HG02588 (cell line): ENCODE measurements at regions not wholly inside any gene's neighbourhood (a gene's known extent, or its start where the extent isn't known, plus 50 kb on each side); places are given as distances from the start of the nearest gene placed in this dataset.
"Not testable (repeated sequence)": the region's sequence is repeated elsewhere in the genome, so short reads cannot be mapped to it uniquely, and the experiment has no call there.

Experiments used
- ATAC-seq: cut with Tn5 transposase; IDR thresholded peaks from one replicate; pipeline ENCODE4 v1.9.1; 2021; ENCODE audit warnings: mild to moderate bottlenecking, moderate library complexity; ENCODE audit not compliant: unreplicated experiment

DNA sequence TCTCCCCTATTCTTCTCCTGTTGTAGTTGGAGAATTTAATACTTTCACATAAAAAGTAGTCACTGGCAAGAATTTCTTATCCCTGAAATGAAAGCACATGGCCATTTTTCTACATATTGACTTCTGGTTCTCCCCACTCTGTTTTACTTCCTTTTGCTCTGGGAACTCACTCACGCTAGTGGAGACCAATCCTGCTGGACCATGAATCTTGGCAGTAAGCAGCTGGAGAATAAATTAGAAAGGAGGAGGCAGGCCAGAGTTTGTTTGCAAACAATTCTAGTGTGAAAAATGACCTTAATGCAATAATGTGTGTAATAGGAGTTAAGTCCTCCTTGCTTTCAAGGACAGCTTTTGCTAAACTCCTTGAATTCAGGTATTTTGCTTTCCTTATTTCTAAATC is 412.3 kb upstream of the CHORDC1 start:
- ATAC-seq = no peak

DNA sequence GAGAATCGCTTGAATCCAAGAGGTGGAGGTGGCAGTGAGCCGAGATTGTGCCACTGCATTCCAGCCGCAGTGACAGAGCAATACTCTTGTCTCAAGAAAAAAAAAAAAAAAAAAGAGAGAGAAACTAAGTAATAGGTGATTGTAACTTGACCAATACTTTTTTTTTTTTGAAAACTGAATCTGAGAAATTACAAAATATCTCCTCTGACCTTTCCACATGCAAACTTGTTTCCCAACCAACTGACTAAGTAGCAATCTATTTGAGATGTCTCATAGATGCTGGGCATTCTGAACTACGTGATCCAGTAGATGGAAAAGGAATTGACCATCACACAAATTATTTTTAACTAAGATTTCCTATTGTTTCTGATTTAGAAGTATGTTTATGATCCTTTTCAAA is 407.3 kb upstream of the CHORDC1 start:
- no peak for ATAC-seq

DNA sequence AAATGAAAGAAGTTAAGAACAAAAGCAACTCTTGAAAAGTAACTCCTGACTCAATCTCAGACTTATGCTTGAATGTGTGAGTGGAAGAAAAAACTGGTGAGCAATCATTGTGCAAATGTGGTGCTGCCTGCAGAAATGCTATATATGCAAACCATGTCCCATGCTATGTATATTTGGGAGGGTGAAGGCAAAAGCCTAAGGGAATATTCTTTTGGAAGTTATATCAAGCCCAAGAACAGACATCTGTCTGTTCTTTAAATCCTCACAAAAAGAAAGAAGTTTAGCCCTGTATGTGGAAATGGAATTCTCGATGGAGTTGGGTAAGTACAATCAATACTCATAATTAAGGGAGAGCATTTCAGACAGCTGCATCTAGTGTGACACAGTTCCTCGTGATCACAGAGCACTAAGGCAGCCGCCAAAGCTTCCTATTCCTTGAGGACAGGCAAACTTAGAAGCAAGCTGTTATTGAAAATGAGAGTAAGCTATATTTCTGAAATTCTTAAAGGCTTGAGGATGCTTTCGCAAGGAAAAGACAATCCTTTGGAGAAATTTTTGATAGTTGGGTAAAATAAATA is 406.5 kb upstream of the CHORDC1 start:
- ATAC-seq = no peak

DNA sequence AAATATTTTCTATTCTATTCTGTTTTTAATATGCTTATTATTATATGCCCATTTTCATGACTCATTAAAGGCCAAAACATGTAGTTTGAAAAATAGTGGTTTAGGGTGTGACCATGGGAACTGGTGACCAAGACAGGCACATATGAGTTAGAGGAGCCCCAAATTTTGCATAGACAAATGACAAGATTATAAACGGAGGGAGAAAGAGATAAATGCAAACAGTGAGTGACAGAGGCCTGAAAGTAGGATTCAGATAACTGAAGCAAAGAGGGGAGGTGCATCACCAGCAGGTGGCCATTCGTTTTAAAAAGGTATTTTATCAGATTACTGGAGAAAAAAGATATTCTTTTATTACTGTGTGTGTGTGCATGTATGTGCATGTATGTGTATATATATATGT is 391.5 kb upstream of the CHORDC1 start:
- ATAC-seq = no peak

DNA sequence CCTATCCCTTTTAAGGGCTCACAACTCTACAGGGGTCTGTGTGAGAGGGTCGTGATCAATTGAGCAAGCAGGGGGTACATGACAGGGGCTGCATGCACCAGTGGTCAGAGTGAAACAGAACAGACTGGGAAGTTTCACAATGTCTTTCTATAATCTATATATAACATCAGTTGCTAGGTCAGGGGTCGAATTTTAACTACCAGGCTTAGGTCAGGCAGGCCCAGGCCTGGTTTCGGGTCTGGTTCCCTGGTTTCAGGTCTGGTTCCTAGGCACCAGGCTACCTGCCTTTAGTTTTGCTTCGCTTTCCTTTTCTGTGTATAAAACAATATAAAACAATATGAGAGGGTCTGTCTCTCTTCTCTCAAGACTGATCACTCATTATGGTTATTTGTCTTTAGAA is 390.2 kb upstream of the CHORDC1 start:
- not testable (repeated sequence) for ATAC-seq

DNA sequence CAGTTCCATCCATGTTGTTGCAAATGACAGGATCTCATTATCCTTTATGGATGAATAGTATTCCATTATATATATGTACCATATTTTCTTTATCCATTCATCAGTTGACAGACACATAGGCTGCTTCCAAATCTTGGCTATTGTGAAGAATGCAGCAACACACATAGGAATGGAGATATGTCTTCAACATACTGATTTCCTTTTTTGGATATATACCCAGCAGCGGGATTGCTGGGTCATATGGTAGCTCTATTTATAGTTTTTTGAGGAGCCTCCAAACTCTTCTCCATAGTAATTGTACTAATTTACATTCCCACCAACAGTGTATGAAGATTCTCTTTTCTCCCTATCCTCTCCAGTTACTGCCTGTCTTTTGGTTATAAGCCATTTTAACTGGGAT is 383.9 kb upstream of the CHORDC1 start:
- ATAC-seq = no peak

DNA sequence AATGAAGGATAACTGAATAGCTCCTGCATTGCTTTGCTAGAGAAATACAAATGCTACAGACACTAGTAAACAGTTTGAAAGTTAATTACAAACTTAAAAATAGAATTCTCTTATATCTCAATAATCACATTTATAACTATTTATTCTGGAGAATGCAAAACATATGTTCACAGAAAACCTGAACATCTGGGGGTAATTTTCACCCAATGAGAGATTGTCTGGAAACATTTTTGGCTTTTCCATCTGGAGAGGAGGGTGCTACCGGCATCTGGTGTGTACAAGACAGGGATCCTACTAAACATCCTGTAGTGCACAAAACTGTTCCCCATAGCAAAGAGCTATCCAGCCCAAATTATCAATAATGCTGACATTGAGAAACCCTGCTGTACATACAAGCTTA is 378.4 kb upstream of the CHORDC1 start:
- no peak for ATAC-seq

DNA sequence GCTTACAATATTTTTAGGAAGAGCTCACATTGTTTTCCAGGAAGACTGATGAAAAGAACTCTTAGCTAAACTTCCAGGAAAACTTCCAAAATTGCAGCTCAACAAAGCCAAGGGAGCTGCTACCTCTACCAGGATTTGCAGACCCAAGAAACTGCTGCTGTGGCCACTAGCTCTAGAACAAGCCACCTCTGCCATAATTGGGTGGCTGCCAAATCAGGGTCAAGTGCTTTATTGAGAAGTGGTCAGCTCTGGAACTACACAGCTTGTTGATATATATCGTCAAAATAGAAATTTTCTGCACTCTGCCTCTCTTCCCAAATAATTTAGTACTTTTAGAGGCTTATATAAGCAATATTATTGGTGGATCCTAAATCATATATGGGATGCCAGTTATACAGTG is 371.8 kb upstream of the CHORDC1 start:
- ATAC-seq = no peak

DNA sequence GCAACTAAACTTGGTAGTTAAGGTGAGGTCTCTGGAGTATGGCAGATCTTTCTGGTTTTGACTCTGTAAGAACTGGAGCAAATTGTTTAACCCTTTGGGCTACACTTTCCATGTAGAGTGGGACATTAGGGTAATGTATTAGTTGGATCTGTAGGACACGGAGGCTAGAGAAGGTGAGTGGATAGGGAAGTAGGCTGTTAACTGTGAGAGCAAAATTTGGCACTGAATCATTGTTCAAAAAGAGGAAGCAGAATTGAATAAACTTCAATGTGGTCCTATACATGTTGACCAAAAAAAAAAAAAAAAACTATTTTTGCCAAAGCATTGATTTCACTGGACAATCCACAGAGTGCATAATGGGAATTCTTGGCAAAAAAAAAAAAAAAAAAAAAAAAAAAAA is 370.2 kb upstream of the CHORDC1 start:
- no peak for ATAC-seq

DNA sequence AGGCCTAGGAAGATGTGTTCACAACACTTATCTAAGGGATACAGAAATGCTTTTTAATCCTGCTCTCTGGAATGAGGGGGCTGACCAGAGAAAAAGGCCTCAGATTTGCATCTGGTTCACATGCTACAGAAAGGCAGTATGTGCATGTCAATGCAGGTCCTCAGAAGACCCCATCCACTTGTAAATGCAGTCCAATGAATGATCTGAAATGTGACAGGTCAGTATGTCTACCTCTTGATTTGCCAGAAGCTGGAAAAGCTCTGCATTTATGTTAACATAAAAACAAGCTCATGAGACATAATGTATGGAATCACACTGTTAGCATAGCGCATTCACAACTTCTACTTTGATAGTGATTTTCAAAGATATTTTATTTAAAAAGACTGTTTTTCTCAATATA is 367.4 kb upstream of the CHORDC1 start:
- ATAC-seq = no peak

DNA sequence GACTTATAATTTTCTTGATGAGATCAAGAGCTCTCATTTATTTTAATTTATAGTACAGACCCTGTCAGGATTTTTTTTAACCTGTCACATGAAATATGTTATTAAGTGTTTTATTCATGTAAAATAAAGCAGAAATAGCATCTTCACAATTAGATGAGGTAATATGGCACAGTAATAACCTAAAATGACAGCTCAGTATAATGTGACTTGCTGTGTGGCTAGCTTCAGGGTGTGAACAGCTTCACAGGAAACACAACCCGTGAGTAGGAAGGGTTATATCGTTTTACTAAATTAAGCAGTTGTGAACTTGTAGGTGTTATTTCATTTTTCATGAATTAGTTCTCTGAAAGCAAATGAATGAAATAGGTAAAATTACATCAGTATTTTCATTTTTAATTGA is 366.9 kb upstream of the CHORDC1 start:
- ATAC-seq = no peak

DNA sequence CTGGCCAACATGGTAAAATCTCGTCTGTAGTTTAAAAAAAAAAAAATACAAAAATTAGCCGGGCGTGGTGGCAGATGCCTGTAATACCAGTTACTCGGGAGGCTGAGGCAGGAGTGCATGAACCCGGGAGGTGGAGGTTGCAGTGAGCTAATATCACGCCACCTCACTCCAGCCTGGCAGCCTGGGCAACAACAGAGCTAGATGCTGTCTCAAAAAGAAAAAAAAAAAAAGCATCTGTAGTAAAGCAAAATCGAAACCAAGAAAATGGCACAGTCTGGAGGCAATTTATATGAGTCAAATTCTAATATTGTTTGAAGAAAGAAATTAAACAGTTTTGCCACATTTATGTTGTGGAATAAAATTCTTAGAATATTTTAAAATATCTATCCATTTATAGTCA is 365.0 kb upstream of the CHORDC1 start:
- no peak for ATAC-seq

DNA sequence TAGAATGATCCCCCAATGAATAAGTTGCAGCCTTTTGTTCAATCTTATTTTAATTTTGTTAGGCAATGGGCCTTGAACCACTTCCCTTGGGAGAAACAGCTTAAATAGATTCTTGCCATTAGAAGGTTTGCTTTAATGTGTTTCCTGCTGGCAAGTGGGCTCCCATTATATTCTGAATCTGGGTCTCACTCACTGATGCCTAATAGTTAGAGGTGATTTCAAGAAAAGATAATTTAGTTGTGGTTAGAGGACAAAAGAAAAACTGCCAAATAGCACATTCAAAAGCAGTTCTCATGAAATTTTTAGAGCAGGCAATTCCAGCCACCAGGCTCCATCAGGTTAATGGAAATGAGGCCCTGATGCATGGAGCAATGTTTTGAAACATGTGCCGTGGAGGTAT is 362.6 kb upstream of the CHORDC1 start:
- no peak for ATAC-seq

DNA sequence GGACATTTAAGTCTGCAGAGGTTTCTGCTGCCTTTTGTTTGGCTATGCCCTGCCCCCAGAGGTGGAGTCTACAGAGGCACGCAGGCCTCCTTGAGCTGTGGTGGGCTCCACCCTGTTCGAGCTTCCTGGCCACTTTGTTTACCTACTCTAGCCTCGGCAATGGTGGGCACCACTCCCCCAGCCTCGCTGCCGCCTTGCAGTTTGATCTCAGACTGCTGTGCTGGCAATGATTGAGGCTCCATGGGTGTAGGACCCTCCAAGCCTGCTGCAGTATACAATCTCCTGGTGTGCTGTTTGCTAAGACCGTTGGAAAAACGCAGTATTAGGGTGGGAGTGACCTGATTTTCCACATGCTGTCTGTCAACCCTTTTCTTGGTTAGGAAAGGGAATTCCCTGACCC is 360.1 kb upstream of the CHORDC1 start:
- not testable (repeated sequence) for ATAC-seq

DNA sequence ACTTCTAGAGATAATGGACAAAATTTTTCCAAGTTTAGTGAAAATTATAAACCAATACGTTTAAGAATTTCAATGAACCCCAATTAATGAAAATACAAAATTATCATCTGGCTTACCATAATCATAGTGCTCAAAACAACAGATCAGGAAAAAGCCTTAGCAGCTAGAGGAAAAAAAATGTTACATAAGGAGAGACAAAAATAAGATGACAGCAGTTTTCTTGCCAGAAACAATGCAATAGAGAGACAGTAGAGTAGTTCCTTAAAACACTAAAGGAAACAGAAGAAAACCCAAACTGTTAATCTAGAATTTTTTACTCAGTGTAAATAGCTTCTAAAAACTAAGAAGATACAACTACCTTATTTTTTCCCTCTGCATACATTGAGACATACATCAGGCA is 341.7 kb upstream of the CHORDC1 start:
- no peak for ATAC-seq

DNA sequence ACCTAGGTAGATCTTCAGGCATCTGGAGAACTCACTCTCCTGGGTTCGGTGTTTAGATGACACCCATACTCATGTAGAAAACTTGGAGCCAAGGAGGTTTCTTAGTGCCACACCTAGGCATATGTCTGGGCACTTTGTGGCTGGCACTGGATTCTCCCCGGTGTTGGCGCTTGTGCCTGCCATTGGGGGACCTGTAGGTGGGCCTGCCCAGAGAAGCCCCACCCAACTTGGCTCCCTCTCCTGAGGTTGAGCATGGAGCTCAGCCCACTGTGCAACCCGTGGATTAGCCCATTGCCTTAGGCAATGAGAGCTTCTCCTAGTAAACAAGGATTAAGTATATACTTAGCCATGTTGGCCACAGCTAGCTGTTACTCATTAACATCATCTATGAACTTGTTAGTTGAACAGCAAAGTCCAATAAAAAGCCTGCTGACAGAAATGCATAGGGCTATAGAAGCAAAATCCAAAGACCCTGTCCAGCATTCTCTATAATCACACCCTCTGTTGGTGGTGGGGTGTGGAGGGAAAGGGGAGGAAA is 335.5 kb upstream of the CHORDC1 start:
- no peak for ATAC-seq

DNA sequence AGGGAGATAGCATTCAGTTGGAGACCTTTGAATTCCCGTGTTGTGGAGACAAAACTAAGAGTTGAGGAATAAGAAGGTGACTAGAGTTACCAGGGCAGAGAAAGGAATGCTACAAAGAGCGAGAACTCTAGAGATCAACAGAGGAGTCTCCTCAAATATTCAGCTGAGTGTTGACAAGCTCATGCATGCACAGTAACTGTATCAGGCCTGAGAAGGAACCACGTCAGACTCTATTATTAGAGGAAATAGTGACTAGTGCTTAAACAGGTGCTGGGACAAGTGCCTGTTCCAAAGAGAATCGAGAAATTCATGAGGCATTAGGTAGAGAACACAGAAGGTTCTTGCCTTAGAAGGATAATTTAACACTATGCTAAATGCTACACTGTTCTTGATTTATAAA is 333.8 kb upstream of the CHORDC1 start:
- no peak for ATAC-seq

DNA sequence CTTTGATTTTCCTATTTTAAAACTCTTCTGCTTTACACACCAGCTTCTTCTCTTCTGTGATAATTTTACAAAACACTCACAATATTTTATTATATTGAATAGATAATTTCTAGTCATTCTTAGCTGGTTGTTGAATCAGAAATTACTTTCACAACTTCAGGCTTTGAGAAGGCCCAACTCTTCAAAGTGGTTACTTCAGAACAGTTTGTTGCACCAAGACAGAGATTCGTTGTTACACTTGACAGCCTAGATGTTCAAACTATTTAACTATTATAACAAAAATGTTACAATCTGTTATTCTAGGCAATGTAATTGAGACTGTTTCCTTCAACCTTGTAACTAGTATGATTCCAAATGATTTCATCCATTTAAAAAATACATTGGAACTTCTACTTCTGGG is 333.2 kb upstream of the CHORDC1 start:
- no peak for ATAC-seq

DNA sequence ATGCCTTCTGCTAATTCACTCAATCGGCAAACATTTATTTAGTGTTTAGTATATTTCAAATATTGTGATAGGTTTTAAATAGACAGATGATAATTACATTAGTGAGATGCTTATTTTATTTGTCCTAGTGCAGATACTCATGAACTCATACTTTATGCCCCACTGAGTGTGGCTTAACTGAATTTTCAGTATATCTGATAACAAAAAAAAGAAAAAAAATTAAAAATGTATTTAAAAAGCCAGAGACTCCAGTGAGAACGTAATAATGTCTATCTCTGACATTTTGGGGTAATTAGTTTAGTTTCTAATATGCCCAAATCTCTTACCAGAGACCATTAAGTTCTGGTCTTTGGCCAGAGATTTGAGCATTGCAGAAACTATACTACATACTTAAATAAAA is 332.6 kb upstream of the CHORDC1 start:
- ATAC-seq = no peak

DNA sequence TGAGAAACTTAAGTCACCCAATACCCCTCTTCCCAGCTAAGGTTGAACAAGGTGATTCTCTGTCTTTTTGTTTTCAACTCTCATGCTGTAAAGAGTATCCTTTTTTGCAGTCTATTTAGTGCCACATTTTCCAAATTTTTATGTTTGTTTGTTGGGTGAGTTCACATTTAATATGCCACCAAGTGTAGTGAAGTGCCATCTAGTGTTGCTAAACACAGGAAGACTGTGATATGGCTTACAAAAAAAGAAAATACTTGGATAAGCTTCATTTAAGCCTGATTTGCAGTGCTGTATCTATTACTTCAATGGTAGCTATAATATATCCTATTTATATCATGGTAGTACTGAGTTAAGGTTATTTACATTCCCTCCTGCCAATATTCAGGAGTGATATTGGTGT is 319.2 kb upstream of the CHORDC1 start:
- ATAC-seq = no peak

DNA sequence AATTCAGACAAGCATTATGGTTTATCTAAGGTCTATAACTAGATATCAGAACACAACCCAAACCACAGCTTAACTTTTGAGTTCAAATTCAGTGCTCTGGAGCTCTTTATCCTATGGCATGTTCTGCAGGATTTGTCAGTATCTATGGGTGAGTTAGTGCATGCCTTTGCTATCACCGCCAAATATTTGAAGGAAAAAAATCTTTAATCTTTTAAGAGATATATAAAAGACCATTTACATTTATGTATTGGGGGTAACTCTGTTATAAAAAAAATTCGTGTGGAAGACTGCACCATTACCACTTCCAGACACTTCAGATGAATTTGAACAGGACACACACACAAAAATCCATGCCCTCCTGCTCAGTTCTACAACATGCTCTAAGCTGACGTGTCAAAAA is 313.5 kb upstream of the CHORDC1 start:
- no peak for ATAC-seq

DNA sequence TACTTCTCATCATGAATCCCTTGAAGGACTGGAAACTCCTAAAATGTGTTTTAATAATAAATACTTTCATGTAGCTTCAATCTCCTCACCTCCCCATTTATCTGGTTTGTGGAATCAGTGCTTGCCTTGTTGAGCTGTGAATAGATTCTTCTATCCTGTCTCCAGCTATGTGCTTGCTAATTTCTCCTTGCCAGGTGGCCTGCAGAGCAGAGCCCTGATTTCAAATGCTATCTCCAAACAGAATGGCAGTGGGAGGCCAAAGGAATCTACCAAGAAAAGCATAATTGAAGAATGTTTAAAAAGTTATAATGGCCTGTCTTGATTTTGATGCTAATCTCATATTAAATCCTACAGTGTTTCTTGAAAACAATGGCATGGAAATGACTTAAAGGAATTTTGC is 309.3 kb upstream of the CHORDC1 start:
- no peak for ATAC-seq

DNA sequence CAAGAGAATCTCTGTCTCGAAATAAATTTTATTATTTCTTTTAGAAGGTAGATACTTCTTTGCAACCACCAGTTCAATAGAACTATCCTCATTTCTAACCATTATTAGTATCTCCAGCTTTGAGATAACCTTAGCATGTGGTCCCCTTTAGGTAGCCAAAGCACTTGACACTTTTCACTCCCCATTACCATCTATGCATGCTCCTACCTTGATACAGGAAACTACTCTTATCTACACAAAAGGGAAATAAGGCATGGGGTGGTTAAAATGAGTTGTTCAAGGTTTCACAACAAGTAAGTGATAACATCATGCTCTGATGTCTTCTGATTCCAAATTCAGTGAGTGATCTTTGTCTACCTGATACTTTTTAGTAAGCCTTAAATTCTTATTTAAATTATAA is 308.2 kb upstream of the CHORDC1 start:
- no peak for ATAC-seq

DNA sequence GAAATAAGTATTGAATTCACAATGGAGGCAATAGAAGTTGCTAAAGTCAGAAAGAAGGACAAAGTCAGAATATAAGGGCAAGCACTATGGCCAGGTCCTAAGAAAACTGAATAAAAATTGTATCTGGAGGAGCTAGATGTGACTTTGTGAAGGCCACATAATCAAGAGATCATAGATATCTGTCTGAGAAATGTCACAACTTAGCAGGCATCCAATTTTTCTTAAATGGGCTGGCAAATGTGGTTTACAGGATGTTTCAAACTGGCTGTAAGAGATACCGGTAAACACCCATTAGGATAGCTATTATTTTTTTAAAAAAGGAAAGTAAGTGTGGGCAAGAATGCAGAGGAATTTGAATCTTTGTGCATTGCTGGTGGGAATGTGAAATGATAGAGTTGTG is 303.1 kb upstream of the CHORDC1 start:
- no peak for ATAC-seq
